Osteocyte (in vitro differentiated cells): ENCODE measurements at regions not wholly inside any gene's neighbourhood (a gene's known extent, or its start where the extent isn't known, plus 50 kb on each side); places are given as distances from the start of the nearest gene placed in this dataset.

Source experiments
- DNase-seq: peaks from one replicate; pipeline ENCODE4 v3.0.0; 2021; ENCODE audit warnings: mixed read lengths; ENCODE audit not compliant: unreplicated experiment; ENCODE audit errors: extremely low spot score
- H3K27ac Mint-ChIP-seq: one replicate; pipeline ENCODE4 v1.8.0; 2021; ENCODE audit warnings: mild to moderate bottlenecking, mixed read lengths; ENCODE audit not compliant: unreplicated experiment
- H3K27me3 Mint-ChIP-seq: one replicate; pipeline ENCODE4 v1.8.0; 2021; ENCODE audit warnings: mixed read lengths; ENCODE audit not compliant: unreplicated experiment
- H3K36me3 Mint-ChIP-seq: one replicate; pipeline ENCODE4 v1.8.0; 2021; ENCODE audit warnings: mixed read lengths; ENCODE audit not compliant: unreplicated experiment
- H3K4me1 Mint-ChIP-seq: one replicate; pipeline ENCODE4 v1.8.0; 2021; ENCODE audit warnings: mixed read lengths; ENCODE audit not compliant: unreplicated experiment
- H3K4me3 Mint-ChIP-seq: one replicate; pipeline ENCODE4 v1.8.0; 2021; ENCODE audit warnings: mild to moderate bottlenecking, moderate library complexity, mixed read lengths; ENCODE audit not compliant: unreplicated experiment
- H3K9me3 Mint-ChIP-seq: one replicate; pipeline ENCODE4 v1.8.0; 2021; ENCODE audit warnings: mixed read lengths; ENCODE audit not compliant: unreplicated experiment
- TF ChIP-seq, protein P1 (sequence below): fragments of 200-600 bp; sonication (generic); IDR thresholded peaks from 2 replicates; pipeline ENCODE4 v1.5.0; 2021; ENCODE audit warnings: antibody characterized with exemption, mild to moderate bottlenecking, moderate library complexity

DNA sequence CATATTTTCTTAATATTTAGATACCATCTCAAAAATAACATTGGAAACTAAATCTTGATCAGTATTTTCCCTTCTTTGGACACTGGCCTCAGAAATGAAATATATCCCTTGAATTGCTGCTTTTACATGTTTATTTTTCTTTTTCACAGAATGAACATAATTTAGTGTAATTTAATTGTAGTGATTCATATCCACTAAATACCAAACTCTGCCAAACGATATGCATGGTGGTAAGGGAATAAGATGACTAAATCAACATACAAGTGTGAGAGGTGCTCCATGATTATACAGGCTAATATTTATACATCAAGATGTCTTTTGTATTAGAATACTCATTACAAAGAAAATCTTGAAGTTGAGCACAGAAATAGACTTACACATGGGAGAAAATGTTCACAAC, 216.8 kb upstream of the PACRGL start:
- no peaks in the 10 kb centered on the region for H3K27me3 Mint-ChIP-seq
- no peak overlapping the region for H3K27ac Mint-ChIP-seq
- no peak for DNase-seq
- H3K4me1 Mint-ChIP-seq, result peaks cover 6% of the 10 kb centered on the region
- no peak overlapping the region for H3K4me3 Mint-ChIP-seq
- H3K9me3 Mint-ChIP-seq, result no peaks in the 10 kb centered on the region
- TF ChIP-seq, protein P1, sequence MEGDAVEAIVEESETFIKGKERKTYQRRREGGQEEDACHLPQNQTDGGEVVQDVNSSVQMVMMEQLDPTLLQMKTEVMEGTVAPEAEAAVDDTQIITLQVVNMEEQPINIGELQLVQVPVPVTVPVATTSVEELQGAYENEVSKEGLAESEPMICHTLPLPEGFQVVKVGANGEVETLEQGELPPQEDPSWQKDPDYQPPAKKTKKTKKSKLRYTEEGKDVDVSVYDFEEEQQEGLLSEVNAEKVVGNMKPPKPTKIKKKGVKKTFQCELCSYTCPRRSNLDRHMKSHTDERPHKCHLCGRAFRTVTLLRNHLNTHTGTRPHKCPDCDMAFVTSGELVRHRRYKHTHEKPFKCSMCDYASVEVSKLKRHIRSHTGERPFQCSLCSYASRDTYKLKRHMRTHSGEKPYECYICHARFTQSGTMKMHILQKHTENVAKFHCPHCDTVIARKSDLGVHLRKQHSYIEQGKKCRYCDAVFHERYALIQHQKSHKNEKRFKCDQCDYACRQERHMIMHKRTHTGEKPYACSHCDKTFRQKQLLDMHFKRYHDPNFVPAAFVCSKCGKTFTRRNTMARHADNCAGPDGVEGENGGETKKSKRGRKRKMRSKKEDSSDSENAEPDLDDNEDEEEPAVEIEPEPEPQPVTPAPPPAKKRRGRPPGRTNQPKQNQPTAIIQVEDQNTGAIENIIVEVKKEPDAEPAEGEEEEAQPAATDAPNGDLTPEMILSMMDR, result no peak
- peaks cover 2% of the 10 kb centered on the region for H3K36me3 Mint-ChIP-seq

DNA sequence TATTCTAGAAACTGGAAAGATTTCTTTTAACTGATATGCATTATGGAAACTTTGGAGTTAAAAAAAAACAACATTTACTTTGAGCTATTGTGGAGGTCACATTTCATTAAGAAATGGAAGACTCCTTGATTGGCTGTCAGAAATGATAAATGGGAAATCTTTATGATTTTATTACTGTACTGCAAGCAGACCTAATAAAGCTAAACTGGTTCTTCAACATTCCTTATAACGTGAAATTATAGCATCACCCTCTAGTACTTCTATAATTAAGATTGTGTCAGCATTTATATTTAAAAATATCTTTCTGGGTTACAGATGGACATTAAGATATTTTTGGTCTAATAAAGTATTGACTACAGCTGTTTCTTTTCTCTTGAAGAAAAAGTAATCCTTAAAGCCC, 213.8 kb upstream of the PACRGL start:
- Mint-ChIP-seq H3K36me3 (peaks cover 7% of the 10 kb centered on the region), H3K27ac (no peak overlapping the region), H3K9me3 (no peaks in the 10 kb centered on the region), H3K27me3 (no peaks in the 10 kb centered on the region), H3K4me3 (no peak overlapping the region), H3K4me1 (peaks cover 6% of the 10 kb centered on the region)
- DNase-seq, result no peak
- TF ChIP-seq, protein P1, result no peak

DNA sequence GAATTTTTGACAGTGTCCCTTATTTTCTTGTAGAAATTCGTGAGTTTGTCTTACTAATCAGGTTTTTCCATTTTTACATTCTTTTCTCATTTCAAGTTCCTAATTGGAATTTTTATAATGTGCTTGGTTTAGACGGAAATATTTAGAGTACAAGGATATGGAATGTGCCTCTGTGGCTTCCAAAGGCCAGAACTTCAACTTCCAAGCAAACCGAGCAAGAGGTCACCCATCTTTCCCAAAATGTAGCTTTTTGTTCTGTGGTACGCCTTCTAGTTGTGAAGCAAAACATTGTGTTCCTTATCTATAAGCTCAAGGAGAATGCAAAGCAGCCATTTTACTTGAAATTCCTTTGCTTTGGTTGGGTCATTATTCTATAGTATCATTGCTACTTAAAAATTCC, 212.8 kb upstream of the PACRGL start:
- H3K9me3 Mint-ChIP-seq, result no peaks in the 10 kb centered on the region
- H3K36me3 Mint-ChIP-seq, result peaks cover 12% of the 10 kb centered on the region
- H3K27ac Mint-ChIP-seq, result no peak overlapping the region

DNA sequence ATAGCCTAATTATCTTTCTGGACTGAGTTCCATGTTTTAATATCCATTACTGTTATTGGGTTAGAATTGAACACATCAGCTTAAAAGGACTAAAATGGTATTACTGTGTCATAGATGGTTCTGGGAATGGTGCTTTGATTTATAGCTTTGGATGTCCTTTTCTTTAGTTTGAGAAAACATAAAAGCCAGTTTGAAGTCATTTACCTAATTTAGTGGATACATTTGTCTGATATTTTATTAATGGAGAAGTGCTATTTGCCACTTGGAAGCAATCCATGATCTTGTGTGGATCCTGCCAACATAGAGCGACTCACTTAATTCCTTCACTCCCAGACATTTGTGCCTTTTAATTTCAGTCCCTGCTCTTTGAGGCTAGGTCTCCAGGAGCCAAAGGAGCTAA, 212.4 kb upstream of the PACRGL start:
- TF ChIP-seq, protein P1, result no peak
- Mint-ChIP-seq H3K4me3 (no peak overlapping the region), H3K36me3 (peaks cover 13% of the 10 kb centered on the region), H3K9me3 (no peaks in the 10 kb centered on the region), H3K27ac (no peak overlapping the region), H3K4me1 (peaks cover 6% of the 10 kb centered on the region), H3K27me3 (no peaks in the 10 kb centered on the region)
- DNase-seq, result no peak

More for the DNA sequence above, 212.8 kb upstream of the PACRGL start:
- TF ChIP-seq, protein P1, result no peak
- no peak for DNase-seq
- Mint-ChIP-seq H3K4me1 (peaks cover 6% of the 10 kb centered on the region), H3K4me3 (no peak overlapping the region), H3K27me3 (no peaks in the 10 kb centered on the region)

DNA sequence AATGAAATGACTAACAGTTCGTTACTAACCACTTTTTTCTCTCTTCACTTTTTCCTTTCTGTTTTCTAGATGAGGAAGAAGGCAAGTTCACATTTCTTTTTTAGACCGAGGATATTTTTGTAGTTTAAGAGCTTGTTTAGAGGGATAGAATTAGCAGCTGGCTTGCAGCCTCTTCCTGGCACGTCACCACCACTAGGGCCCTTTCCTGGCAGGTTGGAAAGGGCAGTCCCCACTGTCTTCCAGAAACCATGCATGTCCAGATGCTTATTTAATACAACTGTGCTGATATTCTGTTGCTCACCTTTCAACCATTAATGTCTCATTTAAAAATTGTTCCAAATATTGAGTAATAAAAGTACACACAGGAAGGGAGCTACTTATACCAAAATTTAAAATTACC, 209.5 kb upstream of the PACRGL start:
- H3K27ac Mint-ChIP-seq, result no peak overlapping the region

More for the DNA sequence above, 209.5 kb upstream of the PACRGL start:
- TF ChIP-seq, protein P1, result no peak
- peaks cover 11% of the 10 kb centered on the region for H3K4me1 Mint-ChIP-seq
- no peak for DNase-seq
- H3K27me3 Mint-ChIP-seq, result no peaks in the 10 kb centered on the region
- peaks cover 21% of the 10 kb centered on the region for H3K36me3 Mint-ChIP-seq
- no peaks in the 10 kb centered on the region for H3K9me3 Mint-ChIP-seq
- no peak overlapping the region for H3K4me3 Mint-ChIP-seq
